AG09309 (cell line): ENCODE measurements at regions not wholly inside any gene's neighbourhood (a gene's known extent, or its start where the extent isn't known, plus 50 kb on each side); places are given as distances from the start of the nearest gene placed in this dataset.

Experiments
- DNase-seq: peaks from one replicate; pipeline ENCODE4 v3.0.0-alpha.2; 2010; ENCODE audit warnings: low read depth
- H3K4me3 ChIP-seq: 2 replicates; pipeline ENCODE4 v1.5.1; 2011; ENCODE audit warnings: mild to moderate bottlenecking, low read depth, low read length, moderate library complexity; ENCODE audit not compliant: control insufficient read depth
- TF ChIP-seq, protein P1 (sequence below): IDR thresholded peaks from 2 replicates; pipeline ENCODE4 v1.5.1; 2011; ENCODE audit warnings: mild to moderate bottlenecking, low read depth, low read length, inconsistent platforms; ENCODE audit not compliant: insufficient read depth, control insufficient read depth; ENCODE audit errors: missing control alignments

DNA sequence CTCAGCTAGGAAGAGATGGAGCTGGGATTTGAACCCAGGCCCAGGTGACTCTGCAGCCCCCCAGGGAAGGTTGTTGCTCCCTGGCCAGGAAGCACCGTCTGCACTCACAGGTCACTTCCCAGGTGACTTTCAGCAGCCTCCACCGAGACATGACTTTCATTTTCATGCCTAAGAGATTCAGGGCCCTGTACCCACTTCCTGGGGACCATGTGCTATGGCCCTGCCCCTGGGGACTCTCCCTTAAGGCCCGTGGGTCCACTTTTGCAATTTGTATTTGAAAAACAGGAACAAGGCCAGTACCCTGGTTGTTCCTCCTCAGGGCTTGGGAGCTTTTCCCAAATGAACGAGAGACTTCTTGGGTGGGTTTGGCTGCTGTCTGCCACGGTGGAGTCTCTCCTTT is 191.0 kb downstream of the IRF8 start:
- H3K4me3 ChIP-seq, result no peak overlapping the region

DNA sequence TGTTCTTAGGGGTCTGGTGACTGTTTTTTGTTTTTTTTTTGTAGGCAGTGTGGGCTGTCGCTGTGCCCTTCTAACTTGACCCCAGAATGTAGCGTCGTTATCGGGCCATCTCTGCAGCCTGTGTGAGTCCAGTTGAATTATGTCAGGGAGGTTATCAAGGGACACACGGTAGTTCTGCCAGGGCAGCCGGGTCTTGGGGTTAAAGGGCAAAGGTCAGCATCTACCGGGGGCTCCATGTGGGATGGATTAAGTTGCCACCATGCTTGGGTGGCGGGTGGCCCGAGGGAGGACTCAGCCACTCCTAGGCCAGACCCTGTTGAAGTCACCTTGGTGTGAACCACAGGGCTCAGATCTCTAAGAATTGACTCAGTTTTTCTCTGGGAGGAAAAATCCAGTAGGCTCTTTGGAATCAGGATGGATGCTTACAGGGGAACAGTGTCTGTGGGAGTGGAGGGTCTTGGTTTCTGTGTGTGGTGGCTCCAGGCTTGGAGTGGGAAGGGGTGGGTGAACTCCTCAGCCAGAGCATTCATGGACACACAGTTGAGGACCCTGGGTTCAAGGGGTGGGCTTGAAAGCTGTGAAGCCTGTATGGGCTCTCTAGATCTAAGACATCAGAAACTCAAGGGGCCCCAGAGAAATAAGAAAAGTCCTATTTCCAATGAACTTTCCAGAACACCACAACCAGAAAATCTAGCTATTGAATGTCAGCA is 191.7 kb downstream of the IRF8 start:
- DNase-seq, result no peak
- H3K4me3 ChIP-seq, result no peak overlapping the region
- TF ChIP-seq, protein P1, sequence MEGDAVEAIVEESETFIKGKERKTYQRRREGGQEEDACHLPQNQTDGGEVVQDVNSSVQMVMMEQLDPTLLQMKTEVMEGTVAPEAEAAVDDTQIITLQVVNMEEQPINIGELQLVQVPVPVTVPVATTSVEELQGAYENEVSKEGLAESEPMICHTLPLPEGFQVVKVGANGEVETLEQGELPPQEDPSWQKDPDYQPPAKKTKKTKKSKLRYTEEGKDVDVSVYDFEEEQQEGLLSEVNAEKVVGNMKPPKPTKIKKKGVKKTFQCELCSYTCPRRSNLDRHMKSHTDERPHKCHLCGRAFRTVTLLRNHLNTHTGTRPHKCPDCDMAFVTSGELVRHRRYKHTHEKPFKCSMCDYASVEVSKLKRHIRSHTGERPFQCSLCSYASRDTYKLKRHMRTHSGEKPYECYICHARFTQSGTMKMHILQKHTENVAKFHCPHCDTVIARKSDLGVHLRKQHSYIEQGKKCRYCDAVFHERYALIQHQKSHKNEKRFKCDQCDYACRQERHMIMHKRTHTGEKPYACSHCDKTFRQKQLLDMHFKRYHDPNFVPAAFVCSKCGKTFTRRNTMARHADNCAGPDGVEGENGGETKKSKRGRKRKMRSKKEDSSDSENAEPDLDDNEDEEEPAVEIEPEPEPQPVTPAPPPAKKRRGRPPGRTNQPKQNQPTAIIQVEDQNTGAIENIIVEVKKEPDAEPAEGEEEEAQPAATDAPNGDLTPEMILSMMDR, result no peak

More for the DNA sequence above, 191.0 kb downstream of the IRF8 start:
- no peak for DNase-seq
- TF ChIP-seq, protein P1, result no peak

DNA sequence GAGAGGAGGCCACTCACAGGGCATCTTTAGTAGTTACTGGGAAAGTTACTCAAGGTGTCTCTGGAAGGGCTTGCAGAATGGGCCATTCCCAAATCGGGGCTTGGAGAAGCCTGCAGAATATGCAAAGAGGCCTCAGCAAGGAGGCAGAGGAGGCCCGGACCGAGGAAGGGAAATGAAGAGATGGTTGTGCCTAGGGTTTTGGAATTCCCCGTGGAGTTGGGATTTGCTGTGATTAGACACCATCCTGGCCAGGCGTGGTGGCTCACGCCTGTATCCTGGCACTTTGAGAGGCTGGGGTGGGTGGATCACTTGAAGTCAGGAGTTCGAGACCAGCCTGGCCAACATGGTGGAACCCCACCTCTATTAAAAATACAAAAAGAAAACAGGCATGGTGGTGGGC is 193.0 kb downstream of the IRF8 start:
- no peak for DNase-seq
- TF ChIP-seq, protein P1, result no peak
- H3K4me3 ChIP-seq, result no peak overlapping the region

DNA sequence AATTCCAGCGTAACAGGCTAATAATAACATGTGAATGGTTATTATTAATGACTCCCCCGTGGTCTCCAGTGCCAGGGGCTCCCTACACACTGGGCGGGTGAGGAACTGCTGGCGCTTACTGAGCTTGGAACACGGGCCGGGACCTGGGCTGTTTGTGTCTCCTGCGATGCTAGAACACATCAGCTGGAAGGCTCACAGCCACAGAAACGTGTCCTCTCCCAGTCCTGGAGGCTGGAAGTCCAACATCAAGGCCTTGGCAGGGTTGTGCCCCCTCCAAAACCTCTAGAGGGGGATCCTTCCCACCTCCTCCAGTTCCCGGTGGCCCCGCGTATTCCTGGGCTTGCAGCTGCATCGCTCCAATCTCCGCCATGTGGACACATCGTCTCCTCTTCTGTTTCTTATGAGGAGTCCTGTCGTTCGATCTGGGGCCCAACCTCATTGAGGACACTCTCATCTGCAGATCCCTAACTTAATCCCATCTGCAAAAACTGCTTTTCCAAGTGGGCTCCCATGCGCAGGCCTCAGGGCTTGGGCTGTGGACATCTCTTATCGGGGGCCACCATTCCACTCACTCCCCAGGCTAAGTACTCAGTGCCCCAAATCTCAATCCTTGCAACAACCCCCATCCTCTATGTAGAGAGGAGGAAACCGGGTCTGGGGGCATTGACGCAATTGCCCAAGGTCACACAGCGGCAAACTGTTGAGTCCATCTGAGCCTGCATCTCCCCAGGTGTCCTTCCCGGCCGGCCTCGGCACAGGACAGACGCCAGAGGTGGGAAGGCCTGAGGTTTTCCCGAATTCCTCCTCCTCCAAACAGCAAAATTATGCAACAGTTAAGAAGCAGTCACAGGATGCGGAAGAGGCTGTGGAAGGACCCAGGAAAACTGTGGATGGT is 193.9 kb downstream of the IRF8 start:
- TF ChIP-seq, protein P1, result no peak
- no peak overlapping the region for H3K4me3 ChIP-seq
- DNase-seq, result no peak

DNA sequence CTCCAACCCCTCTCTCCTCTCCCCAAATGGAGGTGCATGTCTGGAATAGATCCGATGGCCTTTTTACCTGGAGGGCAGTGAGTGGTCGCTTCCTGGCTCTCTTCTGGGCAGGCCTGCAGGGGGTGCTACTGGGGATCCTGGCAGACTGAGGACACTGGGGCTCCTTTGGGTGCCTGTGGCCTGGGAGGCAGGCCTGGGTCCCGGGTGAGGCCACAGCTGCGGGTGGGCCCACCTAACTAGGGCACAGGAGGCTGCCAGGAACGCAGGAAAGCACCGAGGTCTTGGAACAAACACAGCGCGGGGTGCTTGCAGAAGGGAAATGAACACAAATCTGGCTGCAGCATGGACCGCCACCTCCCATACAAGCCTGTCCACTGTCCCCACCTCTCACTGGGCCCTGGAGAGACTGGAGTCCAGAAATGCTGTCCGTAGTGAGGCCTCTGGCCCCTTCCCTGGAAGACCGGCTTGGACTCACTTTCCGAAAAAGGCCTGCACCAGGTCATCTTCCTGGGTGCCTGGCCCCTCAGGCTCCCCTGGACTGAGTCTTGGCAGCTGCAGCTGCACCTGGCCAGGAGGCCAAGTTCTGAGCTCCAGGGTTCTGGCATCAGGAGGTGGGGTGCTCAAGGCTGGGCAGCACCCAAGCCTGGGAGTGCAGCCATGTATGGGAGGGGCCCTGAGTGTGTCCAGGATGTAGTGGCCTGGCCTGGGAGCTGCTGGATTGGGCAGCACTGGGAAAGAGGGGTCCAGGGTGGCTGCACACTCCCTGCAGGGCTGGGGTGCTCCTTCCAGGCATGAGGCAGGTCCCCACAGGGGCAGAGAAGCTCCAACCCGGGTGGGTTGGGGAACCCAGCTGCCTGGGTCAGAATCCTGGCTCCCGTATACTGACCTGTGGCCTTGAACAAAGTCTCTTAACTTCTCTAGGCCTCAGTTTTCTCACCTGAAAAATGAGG is 195.1 kb downstream of the IRF8 start:
- H3K4me3 ChIP-seq, result no peak overlapping the region
- no peak for DNase-seq
- TF ChIP-seq, protein P1, result peak; percentile 18
